GM10266 (cell line): ENCODE measurements at regions not wholly inside any gene's neighbourhood (a gene's known extent, or its start where the extent isn't known, plus 50 kb on each side); places are given as distances from the start of the nearest gene placed in this dataset.

Experiments used
- DNase-seq: peaks from one replicate; pipeline ENCODE4 v3.0.0; 2012; ENCODE audit errors: extremely low spot score
- TF ChIP-seq, protein P1 (sequence below): IDR thresholded peaks from 2 replicates; pipeline ENCODE4 v1.5.1; 2012; ENCODE audit warnings: mild to moderate bottlenecking, low read depth; ENCODE audit not compliant: control insufficient read depth, insufficient read depth; ENCODE audit errors: missing control alignments

DNA sequence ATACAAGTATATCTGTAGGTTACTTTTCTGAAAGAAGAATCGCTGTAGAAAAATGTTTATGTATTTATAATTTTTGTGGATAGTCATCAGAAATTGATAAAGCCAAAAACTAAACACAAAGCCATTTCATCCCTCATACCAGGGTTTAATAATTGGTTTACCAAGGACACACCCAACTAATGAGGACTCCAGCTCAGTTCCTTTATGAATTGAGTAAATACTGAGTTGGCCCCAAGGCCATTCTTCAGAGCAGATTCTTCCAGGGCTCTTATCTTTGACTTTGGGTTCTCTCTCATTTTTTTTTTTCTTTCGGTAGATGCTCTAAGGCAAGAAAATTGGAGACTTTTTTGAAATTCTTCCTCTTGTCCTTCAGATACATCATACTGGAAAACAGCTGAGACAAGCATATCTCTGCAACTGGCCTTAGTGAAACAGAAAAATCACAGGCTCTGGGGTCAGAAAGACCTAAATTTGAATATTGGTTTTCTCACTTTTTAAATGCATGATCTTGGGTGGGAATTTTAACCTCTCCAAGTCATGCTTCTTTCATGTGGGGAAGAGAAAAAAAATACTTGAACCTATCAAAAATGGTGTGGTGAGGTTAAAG, 401.8 kb downstream of the ARHGEF28 start:
- no peak for DNase-seq
- TF ChIP-seq, protein P1, sequence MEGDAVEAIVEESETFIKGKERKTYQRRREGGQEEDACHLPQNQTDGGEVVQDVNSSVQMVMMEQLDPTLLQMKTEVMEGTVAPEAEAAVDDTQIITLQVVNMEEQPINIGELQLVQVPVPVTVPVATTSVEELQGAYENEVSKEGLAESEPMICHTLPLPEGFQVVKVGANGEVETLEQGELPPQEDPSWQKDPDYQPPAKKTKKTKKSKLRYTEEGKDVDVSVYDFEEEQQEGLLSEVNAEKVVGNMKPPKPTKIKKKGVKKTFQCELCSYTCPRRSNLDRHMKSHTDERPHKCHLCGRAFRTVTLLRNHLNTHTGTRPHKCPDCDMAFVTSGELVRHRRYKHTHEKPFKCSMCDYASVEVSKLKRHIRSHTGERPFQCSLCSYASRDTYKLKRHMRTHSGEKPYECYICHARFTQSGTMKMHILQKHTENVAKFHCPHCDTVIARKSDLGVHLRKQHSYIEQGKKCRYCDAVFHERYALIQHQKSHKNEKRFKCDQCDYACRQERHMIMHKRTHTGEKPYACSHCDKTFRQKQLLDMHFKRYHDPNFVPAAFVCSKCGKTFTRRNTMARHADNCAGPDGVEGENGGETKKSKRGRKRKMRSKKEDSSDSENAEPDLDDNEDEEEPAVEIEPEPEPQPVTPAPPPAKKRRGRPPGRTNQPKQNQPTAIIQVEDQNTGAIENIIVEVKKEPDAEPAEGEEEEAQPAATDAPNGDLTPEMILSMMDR, result no peak

DNA sequence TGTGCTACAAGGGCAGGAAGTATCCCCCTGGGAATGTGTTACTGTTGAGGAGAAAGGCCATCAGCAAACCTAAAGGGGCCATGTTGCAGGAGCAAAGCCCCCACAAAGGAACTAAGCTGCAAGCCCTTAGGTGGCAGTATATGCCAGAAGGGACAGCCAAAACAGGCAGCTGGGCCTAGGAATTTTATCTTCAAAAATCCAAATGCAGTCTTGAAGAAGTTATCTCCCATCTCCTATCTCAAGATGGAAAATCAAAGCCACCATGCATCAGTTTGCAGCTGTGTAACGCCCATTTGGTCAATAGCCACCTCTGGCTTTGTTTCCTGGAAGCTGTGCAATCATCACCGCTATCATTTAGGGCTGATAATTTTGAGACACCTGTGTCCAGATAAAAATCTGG, 400.3 kb downstream of the ARHGEF28 start:
- TF ChIP-seq, protein P1, result no peak
- DNase-seq, result no peak

DNA sequence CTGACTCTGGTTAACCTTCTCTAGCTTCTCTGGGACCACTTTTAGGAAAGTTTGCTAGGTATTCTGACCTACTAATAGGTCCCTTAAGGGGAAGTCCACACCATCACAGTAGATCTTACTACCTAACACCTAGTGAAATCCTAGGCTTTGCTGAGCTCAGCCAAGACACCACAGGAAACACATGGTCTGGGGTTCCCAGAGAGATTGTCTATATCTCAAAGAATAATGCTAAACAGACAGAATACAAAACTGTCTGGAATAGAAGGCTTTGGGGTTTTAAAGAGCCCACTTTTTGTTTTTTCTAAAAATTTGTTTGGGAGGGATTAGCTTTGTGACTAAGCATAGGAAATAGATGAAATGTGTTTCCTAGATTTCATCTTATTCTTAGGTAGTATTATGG, 395.1 kb downstream of the ARHGEF28 start:
- TF ChIP-seq, protein P1, result no peak
- DNase-seq, result no peak

DNA sequence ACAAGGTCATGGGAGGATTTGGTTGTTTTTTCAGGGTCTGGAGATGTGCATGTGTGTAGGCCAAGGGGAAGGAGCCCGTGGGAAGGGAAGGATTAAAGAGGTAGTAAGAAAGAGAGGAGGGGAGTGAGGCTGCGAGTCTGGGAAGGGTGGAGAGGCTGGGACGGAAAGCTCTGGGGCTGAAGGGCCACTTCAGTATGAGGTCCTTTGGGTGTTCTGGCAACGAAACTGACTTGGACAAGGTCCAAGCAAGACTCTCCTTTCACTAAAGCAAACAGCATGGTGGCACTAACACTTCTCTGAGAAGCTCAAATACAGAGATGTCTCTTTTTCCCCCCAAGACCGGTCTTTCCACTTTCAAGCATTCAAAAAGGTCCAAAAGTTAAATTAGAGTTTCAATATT, 394.5 kb downstream of the ARHGEF28 start:
- TF ChIP-seq, protein P1, result no peak
- no peak for DNase-seq

DNA sequence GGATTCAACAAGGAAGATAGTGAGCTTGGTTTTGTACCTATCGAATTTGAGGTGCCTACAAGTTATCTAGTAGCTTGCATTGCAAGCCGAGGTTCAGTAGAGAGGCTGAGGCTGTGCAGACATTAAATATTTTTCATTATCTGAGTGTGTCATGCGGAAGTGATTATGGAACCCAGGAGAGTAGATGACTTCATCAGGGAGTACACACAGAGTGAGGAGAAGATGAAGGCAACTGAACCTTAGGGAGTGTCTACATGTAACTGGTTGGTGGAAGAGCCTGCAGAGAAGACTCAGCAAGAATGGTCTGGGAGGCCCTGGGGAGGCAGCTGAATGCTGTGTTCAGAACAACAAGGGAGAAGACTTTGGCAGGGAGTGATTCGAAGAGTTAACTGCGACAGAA, 393.9 kb downstream of the ARHGEF28 start:
- TF ChIP-seq, protein P1, result no peak
- DNase-seq, result no peak

DNA sequence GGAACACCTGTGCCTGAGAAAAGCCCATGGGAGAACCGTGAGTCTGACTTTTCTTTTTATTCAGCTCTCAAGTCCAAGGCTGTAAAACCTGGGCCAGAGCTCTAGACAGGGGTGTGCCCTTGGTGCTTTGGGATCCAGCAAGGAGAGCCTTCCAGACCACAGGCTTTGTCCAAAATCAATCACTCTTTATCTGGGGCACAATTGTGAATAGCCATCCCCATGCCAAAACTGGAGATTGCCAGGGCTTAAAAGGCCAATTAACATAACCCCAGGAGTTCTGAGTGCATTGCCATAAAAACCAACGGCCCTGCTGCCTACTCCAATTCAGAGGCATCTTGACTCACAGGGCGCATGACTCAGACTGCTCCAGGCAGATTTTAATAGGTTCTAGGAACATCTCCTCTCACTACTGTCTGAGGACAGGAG, 391.8 kb downstream of the ARHGEF28 start:
- no peak for DNase-seq
- TF ChIP-seq, protein P1, result no peak

DNA sequence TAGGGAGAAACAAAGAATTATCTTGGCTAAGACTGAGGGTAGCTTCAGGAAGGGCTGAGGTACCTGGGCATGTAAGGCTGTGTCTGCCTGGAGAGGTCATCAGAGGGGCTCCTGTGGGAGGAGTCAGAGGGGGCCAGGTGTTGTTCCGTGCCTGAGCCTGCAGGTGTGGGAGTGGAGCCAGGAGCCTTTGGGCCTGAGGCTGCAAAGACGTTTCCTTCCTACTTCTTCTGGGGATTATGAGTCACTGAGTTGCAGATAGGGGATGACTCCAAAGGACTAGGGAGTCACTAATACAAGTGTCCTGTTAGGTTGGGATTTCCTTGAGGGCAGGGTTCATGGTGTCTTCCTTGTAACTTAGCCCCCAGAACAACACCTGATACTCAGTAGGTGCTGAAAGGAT, 391.1 kb downstream of the ARHGEF28 start:
- no peak for DNase-seq
- TF ChIP-seq, protein P1, result no peak
